HG03045 (cell line): ENCODE measurements at regions not wholly inside any gene's neighbourhood (a gene's known extent, or its start where the extent isn't known, plus 50 kb on each side); places are given as distances from the start of the nearest gene placed in this dataset.

Source experiments
- ATAC-seq: cut with Tn5 transposase; IDR thresholded peaks from one replicate; pipeline ENCODE4 v1.9.1; 2021; ENCODE audit warnings: mild to moderate bottlenecking, moderate library complexity; ENCODE audit not compliant: unreplicated experiment

DNA sequence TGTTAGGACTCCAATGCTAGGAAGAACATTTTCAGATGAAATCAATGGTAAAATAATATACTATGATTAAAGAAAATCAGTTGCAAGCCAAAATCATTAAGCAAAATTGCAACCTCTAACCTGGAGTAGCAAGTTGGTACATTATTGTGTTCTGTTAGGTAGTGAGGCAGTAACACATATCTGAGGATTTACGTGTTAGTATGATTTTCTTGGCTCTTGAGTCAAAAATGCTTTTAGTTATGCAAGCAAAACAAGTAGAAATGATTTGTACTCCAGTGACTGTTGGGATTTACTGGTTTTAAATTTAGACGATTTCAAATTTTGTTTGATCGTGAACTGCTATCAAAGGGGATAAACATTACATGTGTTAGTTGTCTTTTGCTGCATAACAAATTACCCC lies 293.0 kb upstream of the BTBD3 start:
- ATAC-seq, result no peak

DNA sequence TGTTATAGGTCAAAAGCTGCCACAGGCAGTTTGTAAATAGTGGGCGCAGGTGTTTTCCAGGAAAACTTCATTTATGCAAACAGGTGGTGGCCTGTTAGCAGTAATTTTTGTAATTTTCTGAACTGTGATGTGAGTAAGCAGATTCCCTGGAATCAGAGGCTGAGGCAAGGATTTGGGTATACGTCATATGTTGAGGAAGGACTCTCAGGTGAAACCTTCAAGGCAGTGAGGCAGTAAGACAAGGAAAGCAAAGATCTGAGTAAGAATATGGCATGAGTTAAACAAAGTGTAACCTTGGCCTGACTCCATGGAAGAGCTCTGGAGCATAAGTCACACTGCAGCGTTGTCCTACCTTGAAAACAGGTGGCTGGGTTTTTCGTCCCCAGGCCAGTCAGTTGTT lies 291.1 kb upstream of the BTBD3 start:
- no peak for ATAC-seq

DNA sequence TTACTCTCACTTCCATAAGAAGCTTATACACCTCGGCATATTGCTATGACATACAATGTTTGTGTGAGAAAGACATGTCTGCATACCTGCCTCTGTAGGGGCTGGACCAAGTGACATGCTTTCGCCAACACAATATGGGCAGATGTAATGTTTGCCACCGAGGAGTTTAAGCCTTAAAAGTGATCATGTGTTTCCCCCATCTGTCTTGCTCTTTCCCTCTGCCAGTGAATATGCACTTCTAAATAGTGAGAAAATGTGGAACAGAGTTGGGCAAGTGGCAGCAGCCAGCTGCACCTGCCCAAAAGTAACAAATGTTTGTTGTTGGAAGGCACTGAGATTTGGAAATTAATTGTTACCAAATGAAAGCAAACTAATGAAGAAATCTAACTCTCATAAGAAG lies 274.8 kb upstream of the BTBD3 start:
- ATAC-seq, result no peak

DNA sequence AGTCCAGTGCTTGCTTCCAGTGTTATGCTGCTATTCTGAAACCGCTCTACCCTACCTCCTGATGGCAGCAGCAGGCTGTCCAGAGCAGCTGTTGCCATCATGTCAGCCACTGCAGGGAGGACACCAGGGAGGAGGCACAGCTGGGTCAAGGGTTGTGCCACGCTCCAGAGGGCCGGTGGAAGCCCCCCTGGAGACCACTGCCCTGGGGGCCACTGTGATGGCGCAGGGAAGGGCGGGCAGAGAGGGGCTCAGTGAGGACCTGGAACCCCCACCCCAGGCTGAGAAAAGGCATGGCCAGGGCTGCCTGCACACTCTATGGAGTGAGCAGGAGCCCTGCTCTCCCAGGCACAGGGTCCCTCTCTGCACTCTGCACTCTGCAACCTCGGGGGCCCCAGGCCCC lies 271.3 kb upstream of the BTBD3 start:
- ATAC-seq, result no peak

DNA sequence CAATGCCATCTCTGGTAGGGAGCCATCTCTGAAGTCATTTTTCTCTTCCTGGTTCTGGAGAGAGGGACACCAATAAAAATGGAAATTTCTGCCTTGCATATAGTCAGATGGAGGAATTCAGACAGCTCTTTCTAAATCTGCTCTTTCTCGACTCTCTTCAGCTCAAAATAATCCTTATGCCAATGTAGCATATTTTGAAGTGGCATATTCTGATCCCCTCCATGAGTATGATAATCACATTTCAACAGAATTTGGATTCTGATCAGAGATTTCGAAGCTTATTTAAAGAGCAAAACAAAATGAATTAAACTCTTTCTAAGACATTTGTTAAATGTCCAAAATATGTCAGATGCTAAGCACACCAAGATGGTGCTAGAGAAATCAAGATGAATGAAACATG lies 267.1 kb upstream of the BTBD3 start:
- no peak for ATAC-seq

DNA sequence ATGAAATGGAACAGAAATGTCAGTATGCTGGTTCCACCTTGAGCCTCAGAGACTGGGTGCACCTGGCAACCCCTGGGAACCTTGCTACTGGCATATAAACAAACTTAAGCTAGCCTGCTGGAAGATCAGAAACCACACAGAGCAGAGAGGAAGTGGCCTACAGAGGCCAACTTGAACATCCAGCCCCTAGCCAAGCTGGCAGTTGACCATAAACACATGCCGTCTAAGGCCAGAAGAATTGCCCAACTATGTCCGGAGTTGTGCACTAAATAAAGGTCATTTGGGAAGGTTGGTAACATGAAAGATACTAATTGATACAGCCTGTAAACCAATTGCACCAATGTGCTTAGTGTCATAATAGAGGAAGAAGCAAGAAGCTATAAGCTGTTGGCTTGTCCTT lies 266.6 kb upstream of the BTBD3 start:
- ATAC-seq, result no peak

DNA sequence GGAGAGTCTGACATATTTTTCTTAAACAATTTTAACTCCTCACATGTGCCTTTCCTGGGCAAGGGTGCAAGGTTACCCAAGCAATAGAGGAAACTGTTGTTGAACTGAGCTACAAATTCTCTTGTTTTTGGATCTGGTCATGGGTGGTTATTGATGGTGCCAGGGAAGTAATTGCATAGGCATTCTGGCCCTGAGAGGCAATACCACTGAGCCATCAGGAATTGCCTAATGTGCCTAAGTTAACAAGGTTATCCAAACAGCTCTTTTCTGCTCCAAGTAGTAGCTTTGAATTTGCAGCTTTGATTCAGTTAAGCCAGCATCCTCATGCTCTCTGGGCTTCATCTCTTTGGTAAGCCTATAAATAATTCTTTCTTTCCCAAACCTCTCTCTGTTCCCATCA lies 266.0 kb upstream of the BTBD3 start:
- no peak for ATAC-seq

DNA sequence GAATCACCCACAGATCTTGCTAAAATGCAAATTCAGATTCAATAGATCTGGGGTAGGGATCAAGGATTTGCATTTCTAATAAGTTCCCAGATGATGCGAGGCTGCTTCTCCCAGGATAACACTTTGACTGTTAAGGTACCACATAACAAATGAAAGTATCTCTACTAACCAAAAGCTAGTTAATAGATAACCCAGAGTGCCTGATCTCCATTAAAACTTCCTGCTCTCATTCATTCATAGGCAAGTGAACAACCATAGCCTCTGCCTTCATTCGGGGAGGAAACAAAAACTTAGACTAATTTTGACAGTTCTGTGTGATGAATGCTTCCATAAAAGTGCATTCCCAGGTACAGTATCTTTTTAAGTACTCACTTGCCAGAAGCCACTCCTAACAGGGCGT lies 265.6 kb upstream of the BTBD3 start:
- no peak for ATAC-seq

DNA sequence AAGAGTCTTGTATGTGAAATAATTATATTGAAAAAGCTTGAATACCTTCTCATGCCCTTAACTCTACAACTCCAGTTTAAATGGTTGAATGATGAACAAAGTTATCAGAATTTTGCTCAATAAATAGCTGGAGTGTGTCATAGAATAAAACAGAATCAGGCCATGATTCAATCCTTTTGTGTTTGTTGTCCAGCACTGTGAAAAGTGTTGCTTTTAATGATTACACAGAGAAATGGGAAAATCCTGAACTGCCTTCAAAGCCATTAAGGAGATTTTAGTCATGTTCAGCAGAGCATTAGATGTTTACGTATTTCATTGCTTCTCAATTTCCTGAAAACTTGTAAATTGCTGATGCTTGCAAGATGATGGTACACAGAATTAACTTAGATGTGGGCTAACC lies 262.9 kb upstream of the BTBD3 start:
- ATAC-seq, result no peak

DNA sequence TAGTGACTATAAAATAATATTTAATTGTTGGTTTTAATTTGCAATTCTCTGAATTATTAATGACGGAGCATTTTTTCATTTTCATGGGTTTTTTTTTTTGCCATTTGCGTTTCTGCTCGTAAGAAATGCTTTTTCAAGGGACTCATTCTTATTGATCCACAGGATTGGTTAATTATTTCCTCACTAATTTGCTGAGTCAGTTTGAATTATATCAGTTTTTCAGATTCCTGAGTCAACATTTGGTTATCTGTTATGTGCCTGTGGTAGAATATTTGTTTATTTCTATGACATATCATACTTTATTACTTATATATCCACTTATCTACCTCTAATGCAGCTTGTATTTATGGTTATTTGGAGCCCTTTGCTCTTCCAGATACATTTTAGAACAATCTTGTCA lies 257.0 kb upstream of the BTBD3 start:
- no peak for ATAC-seq

DNA sequence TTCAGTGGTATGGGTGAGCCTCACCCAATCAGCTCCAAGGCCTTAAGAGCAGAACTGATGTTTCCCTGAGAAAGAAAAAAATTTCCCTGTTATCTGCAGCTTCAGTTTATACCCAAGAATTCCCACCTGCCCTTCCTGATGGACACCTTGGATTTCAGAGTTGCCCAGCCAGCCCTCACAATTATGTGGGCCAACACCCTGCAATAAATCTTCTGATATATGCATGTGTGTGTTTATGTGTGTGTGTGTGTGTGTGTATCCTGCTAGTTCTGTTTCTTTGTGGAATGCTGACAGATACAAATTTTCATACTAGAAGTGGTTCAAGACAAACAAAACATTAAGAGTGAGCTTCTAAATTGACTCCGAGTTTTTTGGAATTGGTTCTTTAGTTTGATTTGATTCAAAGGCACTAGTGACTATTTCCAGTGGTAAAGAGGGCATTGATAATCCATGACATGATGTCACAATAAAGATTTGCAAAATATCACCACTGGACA lies 246.6 kb upstream of the BTBD3 start:
- ATAC-seq, result no peak

DNA sequence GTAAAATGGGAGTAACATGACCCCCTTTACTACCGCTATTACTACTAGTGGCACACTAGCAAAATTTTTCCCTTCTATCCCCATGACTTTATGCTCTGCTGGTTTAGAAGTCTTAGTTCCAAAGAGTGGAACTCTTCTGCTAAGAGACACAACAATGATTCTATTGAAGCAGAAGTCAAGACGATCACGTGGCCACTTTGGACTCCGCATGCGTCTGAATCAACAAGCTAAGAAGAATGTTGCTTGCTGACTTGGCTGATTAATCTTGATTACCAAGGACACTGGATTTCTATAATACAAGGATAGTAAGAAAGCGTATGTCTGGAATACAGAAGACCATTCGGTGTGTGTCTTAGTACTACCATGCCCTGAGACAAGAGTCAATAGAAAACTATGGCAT lies 244.7 kb upstream of the BTBD3 start:
- no peak for ATAC-seq

DNA sequence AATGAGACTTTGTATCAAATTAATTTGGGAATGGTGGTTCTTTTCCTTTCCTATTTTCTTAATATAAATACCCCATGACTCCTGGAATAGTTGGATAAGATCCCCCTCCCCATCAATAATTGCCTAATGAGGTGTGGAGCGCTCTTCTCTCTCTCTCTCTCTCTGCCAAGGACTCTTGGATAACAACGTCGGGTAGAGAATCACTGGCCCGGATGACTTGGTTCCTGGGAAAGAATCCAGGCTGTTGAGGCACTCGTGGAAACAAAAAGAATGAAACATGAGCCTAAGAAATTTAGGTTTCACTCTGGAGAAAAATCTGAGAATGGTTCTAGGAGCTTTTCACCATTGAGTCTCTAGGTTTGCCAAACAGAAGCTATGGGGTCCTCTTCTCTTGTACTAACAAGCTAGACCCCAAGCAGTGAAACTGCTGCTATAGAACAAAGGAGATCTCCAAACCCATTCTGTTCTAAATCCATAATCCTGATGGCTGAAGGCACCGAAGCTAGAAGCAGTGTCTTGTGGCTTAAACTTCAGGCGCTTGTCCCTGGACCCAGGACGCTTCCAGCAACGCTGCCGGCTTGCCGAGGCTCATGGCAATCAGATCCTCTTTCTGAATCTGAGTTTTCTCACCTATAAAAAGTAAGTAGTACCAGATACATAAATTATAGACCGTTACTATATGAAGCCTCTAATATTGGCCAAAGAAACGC lies 241.6 kb upstream of the BTBD3 start:
- ATAC-seq, result no peak

DNA sequence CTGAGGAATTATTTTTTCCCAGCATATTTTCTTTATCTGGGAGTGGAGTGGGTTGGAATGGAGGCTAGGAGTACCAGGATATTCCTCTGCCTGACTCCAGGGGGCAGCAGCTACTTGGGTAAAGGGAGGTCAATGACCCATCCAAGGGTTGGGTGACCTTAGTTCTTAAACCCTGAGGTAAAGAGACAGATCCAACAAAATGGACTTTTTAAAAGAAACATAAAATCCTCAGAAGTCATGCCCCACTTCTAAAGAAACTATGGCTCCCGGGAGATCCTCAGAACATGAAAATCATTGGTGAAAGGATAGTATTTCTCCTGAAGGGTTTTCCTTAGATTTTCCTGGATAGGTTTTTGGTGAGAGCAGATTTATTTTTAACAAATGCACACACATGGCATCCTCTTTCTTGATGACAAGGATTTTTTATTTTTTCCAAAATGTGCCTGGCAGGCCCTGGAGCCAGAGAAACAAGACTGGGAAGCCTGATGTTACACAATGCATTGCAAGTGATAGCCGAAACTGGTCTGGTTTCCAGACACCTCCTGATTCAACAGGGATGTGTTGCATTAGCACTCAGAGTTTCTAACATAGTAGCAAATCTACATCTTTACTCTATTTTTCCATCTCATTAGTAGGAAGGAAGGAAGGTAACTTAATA lies 240.9 kb upstream of the BTBD3 start:
- ATAC-seq, result no peak

DNA sequence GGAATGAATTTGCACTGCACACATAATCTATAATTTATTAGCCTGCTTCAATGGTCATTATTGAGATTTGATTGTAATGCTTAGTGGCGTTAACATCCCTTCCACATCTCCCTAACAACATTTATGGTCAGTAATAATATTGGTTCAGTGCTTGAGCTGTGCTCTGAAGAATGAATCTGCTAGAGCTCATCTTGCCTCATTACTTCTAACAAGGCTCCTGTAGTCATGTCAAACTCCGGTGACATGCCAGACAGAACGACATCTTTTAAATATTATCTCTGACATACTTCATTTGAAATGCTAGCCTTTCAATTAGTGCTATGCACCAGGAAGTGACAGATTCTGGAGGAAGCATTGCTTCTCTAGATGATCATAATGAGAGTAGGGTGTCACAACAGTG lies 240.3 kb upstream of the BTBD3 start:
- ATAC-seq, result no peak

DNA sequence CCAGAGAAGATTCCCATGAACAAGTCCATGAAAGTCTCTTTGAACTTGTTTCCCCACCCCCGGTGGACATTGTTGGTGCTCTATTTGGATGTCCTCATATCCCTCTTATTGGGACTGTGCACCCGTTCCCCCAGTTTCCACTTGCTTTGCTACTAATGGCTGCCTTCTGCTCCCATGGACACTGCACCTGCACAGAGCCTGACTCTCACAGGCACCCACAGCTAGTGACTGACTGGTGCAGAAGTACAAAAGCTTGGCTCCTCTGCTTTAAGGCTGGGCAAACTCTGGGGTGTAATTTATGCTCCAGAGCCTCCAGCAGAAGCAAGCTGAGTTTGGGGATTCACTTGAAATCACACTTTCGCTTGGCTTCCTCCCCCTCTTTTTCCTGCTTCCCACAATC lies 239.9 kb upstream of the BTBD3 start:
- ATAC-seq, result no peak

DNA sequence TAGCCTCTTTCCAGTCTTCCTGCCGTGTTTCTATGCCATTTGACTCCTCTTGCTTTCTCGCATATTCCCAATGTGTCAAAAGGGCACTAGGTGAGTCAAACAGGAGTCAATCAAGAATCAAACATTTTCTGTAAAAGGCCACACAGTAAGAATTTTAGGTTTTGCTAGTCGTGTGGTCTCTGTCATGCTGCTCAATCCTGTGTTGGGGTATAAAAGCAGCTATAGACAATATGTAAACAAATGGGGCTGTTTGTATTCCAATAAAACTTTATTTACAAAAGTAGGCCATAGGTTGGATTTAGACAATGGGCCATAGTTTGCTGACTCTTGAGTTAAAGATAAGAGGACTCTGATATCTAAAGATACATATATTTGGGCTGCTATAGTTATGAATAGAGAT lies 235.4 kb upstream of the BTBD3 start:
- ATAC-seq, result no peak

DNA sequence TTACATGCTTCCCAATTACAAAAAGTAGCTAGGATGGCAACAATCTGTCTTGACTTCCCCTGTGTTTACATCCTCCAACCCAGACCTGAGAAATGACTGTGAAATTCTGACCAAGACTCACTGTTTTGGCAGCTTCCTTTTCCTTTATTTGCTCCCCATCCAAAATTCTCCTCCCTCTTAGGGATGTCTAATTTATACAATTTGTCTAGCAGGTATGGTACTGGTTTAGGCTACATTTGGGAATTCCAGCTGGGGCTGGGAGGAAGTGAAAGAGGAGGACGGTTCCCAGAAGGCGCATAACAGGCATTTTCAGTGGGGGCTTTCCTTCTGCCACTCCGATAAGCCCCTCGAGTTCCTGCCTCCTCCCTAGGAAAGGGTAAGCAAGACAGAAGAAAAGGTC lies 231.5 kb upstream of the BTBD3 start:
- ATAC-seq, result no peak

DNA sequence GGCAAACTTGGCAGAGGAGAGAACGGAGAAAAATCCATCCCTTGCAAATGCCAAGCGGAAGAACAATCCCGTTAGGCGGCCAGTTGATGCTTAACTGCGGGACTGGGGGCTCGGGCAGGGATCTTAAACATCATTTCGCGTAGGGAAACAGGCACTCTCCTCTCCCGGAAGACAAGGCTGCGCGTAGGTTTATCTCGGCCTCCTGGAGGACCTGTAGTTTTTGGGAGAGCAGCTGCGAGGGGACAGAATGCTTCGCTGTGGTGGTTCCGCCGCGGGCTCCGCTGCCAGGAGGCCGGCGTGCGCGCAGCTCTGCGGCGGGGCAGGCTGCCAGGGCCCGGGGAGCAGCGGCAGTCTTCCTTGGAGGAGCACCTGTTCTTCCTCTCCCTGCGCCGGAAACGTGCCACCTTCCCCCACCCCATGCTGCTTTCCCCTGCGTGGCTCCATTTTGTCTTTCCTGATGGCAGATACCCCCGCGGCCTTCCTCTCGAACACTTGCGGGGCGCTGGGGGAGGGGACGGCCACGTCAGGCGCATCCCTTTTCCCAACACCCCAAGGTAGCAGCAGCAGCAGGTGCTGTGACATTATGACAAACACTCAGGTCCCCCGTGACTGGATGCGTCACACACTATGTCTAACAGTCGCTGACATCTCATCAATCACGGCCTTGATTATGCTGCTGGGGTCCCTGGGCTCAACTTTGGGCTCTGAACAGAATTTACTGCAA lies 230.7 kb upstream of the BTBD3 start:
- ATAC-seq, result no peak

DNA sequence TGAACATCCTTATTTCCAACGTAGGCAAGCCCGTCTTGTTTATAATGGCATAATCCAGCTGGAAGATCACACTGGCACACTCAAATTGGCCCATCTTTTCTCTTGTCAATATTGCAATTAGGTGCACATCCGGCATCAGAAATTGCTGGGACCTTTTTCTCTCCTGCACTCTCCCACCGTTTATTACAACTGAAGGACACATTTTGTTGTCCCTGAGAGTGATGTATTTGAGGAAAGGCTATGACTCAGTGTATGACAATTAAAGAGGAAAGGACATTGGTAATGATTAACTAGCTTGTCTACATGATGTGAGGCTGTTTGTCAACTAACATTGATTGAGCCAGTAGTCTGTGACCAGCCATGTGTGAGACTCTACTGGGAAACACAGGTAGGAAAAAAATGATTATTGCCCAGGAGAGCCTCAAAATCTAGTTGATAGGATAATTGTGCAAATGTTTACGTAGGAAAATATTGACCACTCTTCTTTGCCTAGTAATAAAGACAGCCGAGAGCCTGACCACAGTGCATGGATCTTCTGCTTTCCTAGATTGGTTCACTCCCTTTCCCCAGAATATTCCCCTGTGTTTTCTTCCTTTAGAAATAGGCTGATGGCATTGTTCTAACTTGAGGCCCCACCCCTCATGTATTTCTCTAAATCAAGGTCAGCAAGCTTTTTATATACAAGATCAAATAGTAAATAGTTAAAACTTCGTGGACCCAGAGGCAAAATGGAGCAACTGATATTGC lies 230.0 kb upstream of the BTBD3 start:
- no peak for ATAC-seq

DNA sequence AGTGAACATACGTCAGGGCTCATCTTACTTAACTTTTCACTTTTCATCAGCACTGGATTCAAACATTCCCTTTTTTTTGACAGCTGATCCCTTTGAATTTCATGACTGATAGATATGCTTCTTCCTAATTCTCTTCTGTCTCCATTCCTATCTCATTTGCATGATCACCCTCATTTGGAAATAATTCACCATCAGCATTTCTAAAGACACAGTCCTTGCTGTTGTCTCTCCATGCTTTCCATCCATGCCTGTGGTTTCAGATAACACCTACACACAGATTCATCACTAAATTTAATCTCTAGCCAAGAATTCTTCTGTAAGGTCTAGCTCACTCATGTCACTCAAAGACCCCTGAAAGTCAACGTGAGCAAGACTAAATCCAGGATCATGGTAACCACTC lies 228.4 kb upstream of the BTBD3 start:
- ATAC-seq, result no peak
